NCI-H146 treated with DMSO at 0.1 percent for 48 hours (cell line): ENCODE measurements at regions not wholly inside any gene's neighbourhood (a gene's known extent, or its start where the extent isn't known, plus 50 kb on each side); places are given as distances from the start of the nearest gene placed in this dataset.
"Not testable (repeated sequence)": the region's sequence is repeated elsewhere in the genome, so short reads cannot be mapped to it uniquely, and the experiment has no call there.

Source experiments
- DNase-seq: peaks from one replicate; lab custom pipeline; 2025; ENCODE audit not compliant: unreplicated experiment; lab: John Stamatoyannopoulos, UW

- DNase-seq, result no peak
These were observed 253.6 kb upstream of the LRRC4C start for GRCh38 chr11:41713030-41713429.

- no peak for DNase-seq
These were observed 254.6 kb upstream of the LRRC4C start for GRCh38 chr11:41714101-41714500.

- DNase-seq, result no peak
These were observed 257.4 kb upstream of the LRRC4C start for GRCh38 chr11:41716862-41717261.

- no peak for DNase-seq
These were observed 261.3 kb upstream of the LRRC4C start for GRCh38 chr11:41720761-41721160.

GRCh38 chr11:41728161-41728560 lies 268.7 kb upstream of the LRRC4C start:
- not testable (repeated sequence) for DNase-seq

- DNase-seq, result no peak
These were observed 315.8 kb upstream of the LRRC4C start for GRCh38 chr11:41775296-41775695.

- DNase-seq, result no peak
These were observed 320.0 kb upstream of the LRRC4C start for GRCh38 chr11:41779401-41779960.

GRCh38 chr11:41781441-41781840 lies 322.0 kb upstream of the LRRC4C start:
- DNase-seq, result no peak

GRCh38 chr11:41784513-41785335 lies 325.3 kb upstream of the LRRC4C start:
- DNase-seq, result no peak

GRCh38 chr11:41786087-41786486 lies 326.6 kb upstream of the LRRC4C start:
- DNase-seq, result no peak

- DNase-seq, result no peak
These were observed 328.7 kb upstream of the LRRC4C start for GRCh38 chr11:41788177-41788576.

- DNase-seq, result no peak
These were observed 329.9 kb upstream of the LRRC4C start for GRCh38 chr11:41789376-41789775.

- DNase-seq, result no peak
These were observed 335.6 kb upstream of the LRRC4C start for GRCh38 chr11:41795004-41795403.

GRCh38 chr11:41799754-41800153 lies 340.3 kb upstream of the LRRC4C start:
- DNase-seq, result no peak

GRCh38 chr11:41803895-41804294 lies 344.4 kb upstream of the LRRC4C start:
- DNase-seq, result no peak

- DNase-seq, result no peak
These were observed 356.9 kb upstream of the LRRC4C start for GRCh38 chr11:41816396-41816795.

GRCh38 chr11:41824287-41824686 lies 364.8 kb upstream of the LRRC4C start:
- not testable (repeated sequence) for DNase-seq

GRCh38 chr11:41826085-41826484 lies 366.6 kb upstream of the LRRC4C start:
- no peak for DNase-seq

GRCh38 chr11:41836431-41836830 lies 377.0 kb upstream of the LRRC4C start:
- no peak for DNase-seq

- DNase-seq, result no peak
These were observed 383.2 kb upstream of the LRRC4C start for GRCh38 chr11:41842673-41843072.

- DNase-seq, result no peak
These were observed 385.6 kb upstream of the LRRC4C start for GRCh38 chr11:41845066-41845465.

GRCh38 chr11:41848349-41848748 lies 388.9 kb upstream of the LRRC4C start:
- no peak for DNase-seq

- no peak for DNase-seq
These were observed 389.8 kb upstream of the LRRC4C start for GRCh38 chr11:41849250-41849649.
